Hindlimb muscle (tissue), 1 donor: ENCODE measurements at regions not wholly inside any gene's neighbourhood (a gene's known extent, or its start where the extent isn't known, plus 50 kb on each side); places are given as distances from the start of the nearest gene placed in this dataset.

Experiments
- DNase-seq: peaks from one replicate; pipeline ENCODE4 v3.0.0-alpha.2; 2013

- no peak for DNase-seq
These were observed 88.3 kb upstream of the ST8SIA2 start for GRCh38 chr15:92305343-92305742.

GRCh38 chr15:92306663-92307062 lies 87.0 kb upstream of the ST8SIA2 start:
- no peak for DNase-seq

DNA sequence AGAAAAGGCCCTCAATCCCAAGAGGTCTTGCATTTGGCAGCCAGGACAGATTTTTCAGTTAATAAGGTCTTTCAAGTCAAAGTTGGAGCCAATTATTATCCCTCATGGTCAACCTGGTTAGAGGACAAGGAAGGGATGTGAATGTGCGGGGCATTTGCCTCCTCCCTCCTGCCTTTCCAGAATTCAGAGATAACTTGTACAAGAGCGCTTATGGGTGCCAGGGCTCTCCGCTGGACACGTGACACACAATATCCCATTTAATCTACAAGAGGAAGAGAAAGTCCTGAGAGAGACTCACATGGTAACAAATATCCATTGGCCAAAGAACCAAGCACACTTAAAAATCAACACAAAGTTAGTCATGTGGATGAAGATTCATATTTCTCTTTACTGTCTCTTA lies 78.5 kb upstream of the ST8SIA2 start:
- no peak for DNase-seq

DNA sequence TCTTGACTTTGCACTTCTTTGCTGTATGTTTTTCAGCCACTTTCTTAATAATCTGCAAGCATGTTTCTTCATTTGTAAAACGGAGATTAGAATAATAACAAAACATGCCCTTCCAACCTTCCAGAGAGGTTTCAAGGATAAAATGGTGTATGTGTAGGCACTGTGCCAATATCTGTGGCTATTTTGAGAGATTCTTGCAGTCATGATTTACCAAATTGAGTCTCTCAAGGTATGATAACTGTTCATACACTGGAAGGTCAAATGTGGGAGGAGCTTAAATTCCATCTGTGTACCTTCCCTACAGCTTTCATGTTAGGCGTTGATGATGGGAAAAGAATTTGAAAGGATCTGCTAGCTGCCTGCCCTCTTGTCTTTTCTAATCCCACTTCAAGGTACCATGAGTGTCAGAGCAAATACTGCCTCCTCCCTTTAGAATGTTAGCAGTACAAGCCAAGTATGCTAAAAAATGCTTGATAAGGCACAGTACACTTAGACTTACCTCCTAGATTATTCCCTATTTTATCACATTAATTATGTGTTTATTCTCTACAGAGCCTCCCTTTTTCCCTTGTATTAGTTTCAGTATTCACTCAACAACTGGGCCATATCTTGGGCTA lies 78.0 kb upstream of the ST8SIA2 start:
- no peak for DNase-seq

- DNase-seq, result no peak
These were observed 76.9 kb upstream of the ST8SIA2 start for GRCh38 chr15:92316586-92317295.

DNA sequence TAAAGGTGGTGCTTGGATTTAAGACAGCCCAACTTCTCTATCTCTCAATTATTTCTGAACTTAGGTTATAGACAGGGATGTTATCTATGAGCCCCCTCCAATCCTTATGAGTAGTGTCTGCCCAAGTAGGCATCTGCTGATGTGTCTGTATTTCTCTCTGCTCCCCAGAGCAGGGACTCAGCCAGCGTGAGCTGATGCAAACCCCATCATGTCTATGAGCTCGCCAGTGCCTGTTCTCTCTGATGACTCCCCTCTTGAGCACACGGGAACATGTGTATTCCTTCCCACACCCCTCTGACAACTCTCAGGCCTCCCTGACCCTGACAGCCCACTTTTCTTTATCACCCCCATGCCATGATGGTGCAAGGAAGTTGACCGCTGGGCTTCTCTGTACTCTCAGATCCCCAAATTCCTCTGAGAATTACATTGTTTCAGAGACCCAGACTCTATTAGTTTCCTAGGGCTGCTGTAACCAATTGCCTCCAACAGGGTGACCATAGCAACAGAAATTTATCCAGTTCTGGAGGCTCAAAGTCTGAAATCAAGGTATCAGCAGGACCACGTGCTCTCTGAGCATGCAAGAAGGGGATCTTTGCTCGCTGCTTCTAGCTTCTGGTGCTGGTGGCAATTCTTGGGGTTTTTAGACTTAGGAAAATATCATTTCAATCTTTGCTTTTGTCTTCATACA lies 73.5 kb upstream of the ST8SIA2 start:
- no peak for DNase-seq

DNA sequence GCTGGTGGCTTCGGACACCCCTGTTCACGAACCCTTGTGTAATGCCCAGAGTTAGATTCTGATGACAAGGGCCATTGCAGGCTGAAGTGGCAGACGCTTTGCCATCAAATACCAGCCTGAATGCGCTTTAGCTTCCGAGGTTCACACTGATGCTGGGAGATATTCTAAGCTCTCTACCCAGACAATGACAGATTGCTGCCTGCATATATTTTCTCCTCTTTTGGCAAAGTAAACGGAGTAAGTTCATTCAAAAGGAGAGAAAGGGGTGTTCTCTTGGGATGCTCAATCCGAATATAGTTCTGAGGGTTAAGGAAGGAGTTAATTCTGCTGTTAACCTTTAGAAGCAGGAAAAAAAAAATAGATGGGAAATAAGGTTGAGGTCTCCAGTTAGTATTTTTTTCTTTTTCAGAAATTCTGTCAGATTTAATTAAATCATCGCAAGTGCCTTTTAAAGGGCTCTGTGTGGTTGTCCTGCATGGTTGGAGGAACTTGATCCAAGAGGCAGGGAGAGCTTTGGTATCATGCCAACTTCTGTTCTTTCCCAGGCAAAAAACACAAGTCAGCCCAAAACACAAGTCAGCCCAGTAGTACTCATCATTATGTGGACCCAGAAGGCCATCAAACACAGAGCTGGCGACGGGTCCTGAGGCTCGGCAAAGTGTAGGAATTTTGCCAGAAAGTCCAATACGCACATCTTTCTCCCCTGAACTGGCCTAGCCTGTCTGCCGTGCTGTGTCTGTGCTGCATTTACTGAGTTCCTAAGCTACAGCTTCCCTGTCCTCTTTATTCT lies 70.9 kb upstream of the ST8SIA2 start:
- peak; percentile 34 for DNase-seq

DNA sequence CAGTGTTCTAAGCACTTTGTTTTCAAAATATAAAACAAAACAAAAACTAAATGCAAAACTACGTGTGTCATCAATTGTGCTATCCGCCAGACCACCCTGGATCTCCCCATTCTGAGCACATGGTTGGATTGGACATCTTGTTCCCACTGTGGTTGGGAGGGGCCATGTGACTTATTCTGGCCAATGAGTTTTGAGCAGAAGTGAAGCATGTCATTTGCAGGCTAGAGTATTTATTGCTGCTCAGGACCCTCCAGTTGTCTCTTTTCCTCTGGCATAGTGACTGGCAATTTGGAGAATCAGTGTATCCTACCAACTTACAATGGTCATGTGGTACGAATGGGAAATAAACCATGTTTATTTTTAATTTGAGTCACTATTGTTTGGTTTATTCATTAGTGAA lies 70.2 kb upstream of the ST8SIA2 start:
- DNase-seq, result peak; percentile 26

DNA sequence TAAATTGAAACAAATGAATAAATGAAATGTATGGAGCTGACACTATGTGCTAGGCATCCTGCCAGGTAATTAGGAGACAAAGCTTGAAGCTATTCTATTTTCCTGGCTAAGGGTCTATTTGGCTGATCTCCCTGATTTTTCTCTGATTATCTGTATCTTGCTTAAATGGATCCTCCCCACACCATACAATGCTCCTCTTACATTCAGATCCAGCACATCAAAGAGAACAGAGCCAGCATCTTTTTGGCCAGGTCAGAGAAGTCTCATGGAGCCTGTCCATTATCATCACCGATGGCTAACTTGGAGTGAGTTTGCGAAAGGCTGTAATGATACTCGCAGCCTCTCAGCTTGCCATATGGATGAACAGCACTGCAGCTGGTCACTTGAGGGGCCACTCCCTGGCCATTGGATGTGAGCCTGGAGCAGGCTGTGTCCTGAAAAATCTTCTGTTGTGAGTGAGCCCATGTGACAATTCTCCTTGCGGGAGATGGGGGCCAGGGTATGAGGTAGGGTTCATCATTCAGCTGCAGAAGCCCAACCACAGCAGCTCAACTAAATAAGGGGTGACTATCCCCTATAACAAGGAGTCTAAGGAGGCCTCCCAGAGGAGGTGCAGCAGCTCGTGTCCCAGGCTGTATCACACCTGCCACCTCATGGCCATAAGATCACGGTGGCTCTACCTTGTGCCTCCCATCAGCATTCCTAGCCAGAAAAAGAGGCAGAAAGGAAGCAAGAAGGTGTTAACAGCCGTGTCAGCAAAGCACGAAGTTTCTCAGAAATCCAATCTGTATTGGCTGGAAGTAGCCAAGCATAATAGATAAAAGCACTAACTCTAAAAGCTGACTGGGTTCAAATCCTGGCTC lies 69.3 kb upstream of the ST8SIA2 start:
- DNase-seq, result peak; percentile 72

GRCh38 chr15:92326236-92326635 lies 67.4 kb upstream of the ST8SIA2 start:
- DNase-seq, result no peak

DNA sequence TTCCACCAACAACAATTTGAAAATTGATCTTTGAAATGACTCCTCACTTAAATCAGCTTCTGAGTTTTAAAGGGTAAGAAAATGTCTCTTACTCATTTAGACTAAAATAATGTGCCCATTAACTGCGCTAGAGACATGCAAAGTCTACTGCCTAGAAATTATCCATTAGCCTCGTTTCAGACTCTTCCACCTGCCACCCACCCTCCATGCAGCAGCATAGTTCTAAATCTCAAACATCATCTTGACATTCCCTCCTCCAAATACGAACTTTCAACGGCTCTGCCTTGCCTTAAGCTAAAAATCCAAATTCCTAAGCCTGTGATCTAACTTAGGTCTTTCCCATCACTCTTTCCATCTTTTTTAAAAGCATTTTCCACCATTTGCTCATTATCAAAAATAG lies 66.6 kb upstream of the ST8SIA2 start:
- no peak for DNase-seq

DNA sequence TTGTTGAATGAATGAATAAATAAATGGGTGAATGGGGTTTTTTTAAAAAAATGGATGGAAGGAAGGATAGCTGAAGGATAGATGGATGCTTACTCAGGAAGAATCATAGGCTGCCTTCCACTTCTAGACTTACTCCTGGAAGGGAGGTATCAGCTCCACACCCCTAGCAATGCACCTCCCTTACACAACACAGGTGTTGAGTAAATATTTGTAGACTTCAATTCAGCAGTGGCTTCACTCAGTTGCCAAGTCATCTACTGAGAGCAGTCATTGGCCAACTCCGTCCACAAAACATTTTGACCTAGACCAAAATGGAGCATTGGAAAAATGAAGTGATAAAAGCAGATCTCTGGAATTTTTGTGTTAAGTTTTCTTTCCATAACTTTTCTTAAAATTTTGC lies 65.5 kb upstream of the ST8SIA2 start:
- DNase-seq, result no peak

DNA sequence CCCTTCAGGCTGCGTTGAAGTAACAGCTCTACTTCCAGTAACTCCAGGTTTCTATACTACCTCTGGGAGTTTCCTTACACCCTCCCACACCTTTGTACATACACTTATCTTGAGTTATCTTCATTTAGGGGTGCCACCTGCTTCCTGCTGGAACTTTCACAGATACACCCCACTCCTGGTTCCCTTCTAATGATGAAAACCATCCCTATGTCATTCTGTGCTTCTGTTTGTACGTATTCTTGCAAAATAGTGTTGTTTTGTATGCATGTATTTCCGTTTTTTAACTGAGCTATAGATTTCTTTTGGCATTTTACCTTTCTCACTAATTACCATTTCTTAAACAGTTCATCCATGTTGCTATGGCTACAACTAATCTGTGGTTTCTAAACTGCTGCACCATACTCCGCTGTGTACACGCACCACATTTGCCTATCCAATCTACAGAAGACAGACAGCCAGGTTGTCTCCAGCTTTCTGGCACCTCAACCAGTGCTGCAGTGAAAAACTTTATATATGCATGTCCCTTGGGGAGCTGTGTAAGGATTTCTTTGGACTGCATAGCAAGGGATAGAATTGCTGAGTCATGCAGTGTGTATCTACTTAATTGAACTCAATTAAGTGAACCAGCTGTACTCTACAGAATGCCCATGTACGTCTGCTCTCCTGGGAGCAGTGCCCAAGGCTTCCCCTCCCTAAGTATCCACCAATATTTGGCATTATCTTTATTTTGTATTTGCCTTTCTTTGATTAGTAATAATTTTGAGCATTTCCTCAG lies 61.4 kb upstream of the ST8SIA2 start:
- DNase-seq, result no peak

GRCh38 chr15:92333709-92334108 lies 60.0 kb upstream of the ST8SIA2 start:
- DNase-seq, result no peak

- no peak for DNase-seq
These were observed 57.2 kb upstream of the ST8SIA2 start for GRCh38 chr15:92336419-92336987.

DNA sequence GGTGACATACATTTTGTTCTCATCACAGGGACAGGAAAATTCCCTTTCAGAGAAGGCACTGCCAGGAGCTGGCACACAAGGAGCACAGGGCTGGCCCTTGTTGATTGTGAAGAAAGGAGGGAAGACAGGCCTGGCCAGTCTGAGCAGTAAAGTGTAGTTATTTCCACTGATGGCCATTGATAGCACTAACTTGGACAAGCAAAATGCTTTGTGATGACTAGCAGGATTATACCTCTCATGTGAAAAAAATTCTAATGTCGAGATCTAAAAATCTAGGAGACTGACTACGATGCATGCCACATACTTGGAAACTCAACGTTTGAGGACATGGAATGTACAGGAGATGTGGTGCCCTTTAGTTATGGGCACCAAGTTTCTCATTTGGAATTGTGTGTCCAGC lies 54.3 kb upstream of the ST8SIA2 start:
- no peak for DNase-seq
